SK-N-SH treated with all-trans-retinoic acid at 6 μM for 48 hours (cell line): ENCODE measurements at regions not wholly inside any gene's neighbourhood (a gene's known extent, or its start where the extent isn't known, plus 50 kb on each side); places are given as distances from the start of the nearest gene placed in this dataset.

Experiments used
- GLIS3 ChIP-seq: fragments of 250-450 bp; sonication (Bioruptor Pico); IDR thresholded peaks from 2 replicates; pipeline ENCODE4 v1.5.0; 2020; ENCODE audit warnings: mild to moderate bottlenecking, moderate library complexity
- PPARA ChIP-seq: fragments of 250-450 bp; sonication (Bioruptor Pico); IDR thresholded peaks from 2 replicates; pipeline ENCODE4 v1.5.0; 2020; ENCODE audit warnings: mild to moderate bottlenecking, borderline replicate concordance
- RARB ChIP-seq: fragments of 250-450 bp; sonication (Bioruptor Pico); IDR thresholded peaks from 2 replicates; pipeline ENCODE4 v1.8.0; 2021; ENCODE audit warnings: mild to moderate bottlenecking, moderate library complexity
- ZFP3 ChIP-seq: fragments of 250-450 bp; sonication (Bioruptor Pico); IDR thresholded peaks from 2 replicates; pipeline ENCODE4 v1.5.0; 2020; ENCODE audit warnings: mild to moderate bottlenecking, moderate library complexity
- TF ChIP-seq, protein P1 (sequence below): fragments of 250-450 bp; sonication (Bioruptor Pico); IDR thresholded peaks from 2 replicates; pipeline ENCODE4 v1.8.0; 2020; ENCODE audit warnings: mild to moderate bottlenecking, moderate library complexity, borderline replicate concordance
- TF ChIP-seq, protein P2 (sequence below): fragments of 250-450 bp; sonication (Bioruptor Pico); IDR thresholded peaks from 2 replicates; pipeline ENCODE4 v1.5.1; 2020; ENCODE audit warnings: low read depth, mild to moderate bottlenecking, moderate library complexity
- TF ChIP-seq, protein P3 (sequence below): fragments of 250-450 bp; sonication (Bioruptor Pico); IDR thresholded peaks from 2 replicates; pipeline ENCODE4 v1.8.0; 2021; ENCODE audit warnings: low read depth, mild to moderate bottlenecking, moderate library complexity, borderline replicate concordance

GRCh38 chrX:40323977-40324376, 226.2 kb upstream of the BCOR start:
- TF ChIP-seq, protein P1, sequence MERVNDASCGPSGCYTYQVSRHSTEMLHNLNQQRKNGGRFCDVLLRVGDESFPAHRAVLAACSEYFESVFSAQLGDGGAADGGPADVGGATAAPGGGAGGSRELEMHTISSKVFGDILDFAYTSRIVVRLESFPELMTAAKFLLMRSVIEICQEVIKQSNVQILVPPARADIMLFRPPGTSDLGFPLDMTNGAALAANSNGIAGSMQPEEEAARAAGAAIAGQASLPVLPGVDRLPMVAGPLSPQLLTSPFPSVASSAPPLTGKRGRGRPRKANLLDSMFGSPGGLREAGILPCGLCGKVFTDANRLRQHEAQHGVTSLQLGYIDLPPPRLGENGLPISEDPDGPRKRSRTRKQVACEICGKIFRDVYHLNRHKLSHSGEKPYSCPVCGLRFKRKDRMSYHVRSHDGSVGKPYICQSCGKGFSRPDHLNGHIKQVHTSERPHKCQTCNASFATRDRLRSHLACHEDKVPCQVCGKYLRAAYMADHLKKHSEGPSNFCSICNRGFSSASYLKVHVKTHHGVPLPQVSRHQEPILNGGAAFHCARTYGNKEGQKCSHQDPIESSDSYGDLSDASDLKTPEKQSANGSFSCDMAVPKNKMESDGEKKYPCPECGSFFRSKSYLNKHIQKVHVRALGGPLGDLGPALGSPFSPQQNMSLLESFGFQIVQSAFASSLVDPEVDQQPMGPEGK (CRISPR knock-in tag) = no peak
- no peak for TF ChIP-seq GLIS3
- TF ChIP-seq ZFP3 = no peak
- TF ChIP-seq, protein P2, sequence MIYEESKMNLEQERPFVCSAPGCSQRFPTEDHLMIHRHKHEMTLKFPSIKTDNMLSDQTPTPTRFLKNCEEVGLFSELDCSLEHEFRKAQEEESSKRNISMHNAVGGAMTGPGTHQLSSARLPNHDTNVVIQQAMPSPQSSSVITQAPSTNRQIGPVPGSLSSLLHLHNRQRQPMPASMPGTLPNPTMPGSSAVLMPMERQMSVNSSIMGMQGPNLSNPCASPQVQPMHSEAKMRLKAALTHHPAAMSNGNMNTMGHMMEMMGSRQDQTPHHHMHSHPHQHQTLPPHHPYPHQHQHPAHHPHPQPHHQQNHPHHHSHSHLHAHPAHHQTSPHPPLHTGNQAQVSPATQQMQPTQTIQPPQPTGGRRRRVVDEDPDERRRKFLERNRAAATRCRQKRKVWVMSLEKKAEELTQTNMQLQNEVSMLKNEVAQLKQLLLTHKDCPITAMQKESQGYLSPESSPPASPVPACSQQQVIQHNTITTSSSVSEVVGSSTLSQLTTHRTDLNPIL (CRISPR knock-in tag) = no peak
- no peak for TF ChIP-seq RARB (CRISPR knock-in tag)
- TF ChIP-seq, protein P3, sequence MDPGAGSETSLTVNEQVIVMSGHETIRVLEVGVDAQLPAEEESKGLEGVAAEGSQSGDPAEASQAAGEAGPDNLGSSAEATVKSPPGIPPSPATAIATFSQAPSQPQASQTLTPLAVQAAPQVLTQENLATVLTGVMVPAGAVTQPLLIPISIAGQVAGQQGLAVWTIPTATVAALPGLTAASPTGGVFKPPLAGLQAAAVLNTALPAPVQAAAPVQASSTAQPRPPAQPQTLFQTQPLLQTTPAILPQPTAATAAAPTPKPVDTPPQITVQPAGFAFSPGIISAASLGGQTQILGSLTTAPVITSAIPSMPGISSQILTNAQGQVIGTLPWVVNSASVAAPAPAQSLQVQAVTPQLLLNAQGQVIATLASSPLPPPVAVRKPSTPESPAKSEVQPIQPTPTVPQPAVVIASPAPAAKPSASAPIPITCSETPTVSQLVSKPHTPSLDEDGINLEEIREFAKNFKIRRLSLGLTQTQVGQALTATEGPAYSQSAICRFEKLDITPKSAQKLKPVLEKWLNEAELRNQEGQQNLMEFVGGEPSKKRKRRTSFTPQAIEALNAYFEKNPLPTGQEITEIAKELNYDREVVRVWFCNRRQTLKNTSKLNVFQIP (CRISPR knock-in tag) = no peak
- no peak for TF ChIP-seq PPARA
